ENCODE measurements at regions not wholly inside any gene's neighbourhood (a gene's known extent, or its start where the extent isn't known, plus 50 kb on each side); places are given as distances from the start of the nearest gene placed in this dataset.
"Not testable (repeated sequence)": the region's sequence is repeated elsewhere in the genome, so short reads cannot be mapped to it uniquely, and the experiment has no call there.

DNA sequence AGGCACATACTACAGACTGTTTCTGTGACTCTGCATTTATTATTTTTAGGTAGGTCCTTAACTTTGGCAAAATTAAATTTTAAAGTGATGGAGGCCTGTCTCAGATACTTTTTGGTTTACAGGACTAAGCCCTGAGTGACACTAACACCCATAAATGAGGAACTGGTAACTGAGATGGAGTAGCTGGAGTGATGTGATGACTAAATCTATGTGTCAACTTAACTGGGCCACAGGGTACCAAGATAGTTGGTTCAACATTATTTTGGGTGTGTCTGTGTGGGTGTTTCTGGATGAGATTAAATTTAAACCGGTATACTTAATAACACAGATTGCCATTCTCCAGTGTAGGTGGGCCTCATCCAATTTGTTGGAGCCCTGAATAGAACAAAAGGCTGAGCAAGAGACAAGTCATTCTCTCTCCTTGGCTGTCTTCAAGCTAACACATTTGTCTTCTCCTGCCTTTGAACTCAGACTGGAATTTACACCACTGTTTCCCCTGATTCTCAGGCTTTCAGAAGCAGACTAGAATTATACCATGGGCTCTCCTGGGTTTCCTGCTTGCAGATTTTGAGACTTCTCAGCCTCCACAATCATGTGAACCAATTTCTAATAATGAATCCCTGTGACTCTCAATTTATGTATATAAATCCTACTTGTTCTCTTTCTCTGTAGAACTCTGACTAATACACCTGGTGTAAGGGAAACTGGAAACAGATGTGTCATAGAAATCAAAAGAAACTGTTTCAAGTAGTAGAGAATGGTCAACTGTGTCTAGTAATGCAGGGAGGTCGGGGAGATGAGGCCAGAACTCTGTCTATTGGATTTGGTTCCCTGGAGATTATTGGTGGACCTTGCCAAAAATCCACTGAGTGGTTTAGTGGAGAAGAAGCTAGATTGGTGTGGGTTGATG is 579.2 kb downstream of the EPM2A start:
- no peak for TF ChIP-seq CTCF (IDR thresholded peaks at IDR 0.05; ENCODE audit: extremely low read depth, missing control alignments)
- DNase-seq (ENCODE audit: low spot score), result no peak

GRCh38 chr6:145158636-145159035 is 576.7 kb downstream of the EPM2A start:
- not testable (repeated sequence) for DNase-seq (ENCODE audit: low spot score)

DNA sequence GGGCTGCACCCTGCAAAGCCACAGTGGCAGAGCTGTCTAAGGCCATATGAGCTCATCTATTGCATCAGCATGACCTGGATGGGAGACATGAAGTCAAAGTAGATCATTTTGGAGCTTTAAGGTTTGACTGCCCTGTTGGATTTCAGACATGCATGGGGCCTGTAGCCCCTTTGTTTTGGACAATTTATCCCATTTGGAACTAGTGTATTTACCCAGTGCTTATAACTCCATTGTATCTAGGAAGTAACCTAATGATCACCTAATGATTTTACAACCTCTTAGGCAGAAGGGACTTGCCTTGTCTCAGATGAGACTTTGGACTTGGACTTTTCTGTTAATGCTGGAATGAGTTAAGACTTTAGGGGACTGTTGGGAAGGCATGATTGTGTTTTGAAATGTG is 575.4 kb downstream of the EPM2A start:
- no peak for TF ChIP-seq CTCF (IDR thresholded peaks at IDR 0.05; ENCODE audit: extremely low read depth, missing control alignments)
- DNase-seq (ENCODE audit: low spot score), result no peak

DNA sequence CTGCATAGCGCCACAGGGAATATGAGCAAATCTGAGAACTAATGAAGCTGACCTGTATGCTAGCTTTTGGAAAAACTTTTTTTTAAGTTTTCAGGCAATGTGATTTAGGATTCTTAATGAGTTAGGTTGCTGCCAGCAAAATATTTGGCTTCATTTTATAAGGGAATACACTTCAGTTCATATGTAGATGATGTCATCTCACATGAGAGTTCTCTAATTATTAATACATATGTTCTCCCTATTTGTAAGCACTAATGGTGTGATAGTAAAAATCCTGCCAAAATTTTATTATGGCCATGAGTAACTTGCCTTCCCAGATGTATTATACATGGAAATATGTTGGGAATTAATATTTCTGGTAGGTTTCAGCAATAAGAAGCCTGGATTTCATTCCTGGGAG is 573.8 kb downstream of the EPM2A start:
- no peak for TF ChIP-seq CTCF (IDR thresholded peaks at IDR 0.05; ENCODE audit: extremely low read depth, missing control alignments)
- no peak for DNase-seq (ENCODE audit: low spot score)

GRCh38 chr6:145169726-145170224 is 565.5 kb downstream of the EPM2A start:
- DNase-seq (ENCODE audit: low spot score), result no peak
- TF ChIP-seq CTCF (IDR thresholded peaks at IDR 0.05; ENCODE audit: extremely low read depth, missing control alignments), result no peak

GRCh38 chr6:145175470-145175869 is 559.9 kb downstream of the EPM2A start:
- TF ChIP-seq CTCF (IDR thresholded peaks at IDR 0.05; ENCODE audit: extremely low read depth, missing control alignments), result no peak
- DNase-seq (ENCODE audit: low spot score), result no peak

DNA sequence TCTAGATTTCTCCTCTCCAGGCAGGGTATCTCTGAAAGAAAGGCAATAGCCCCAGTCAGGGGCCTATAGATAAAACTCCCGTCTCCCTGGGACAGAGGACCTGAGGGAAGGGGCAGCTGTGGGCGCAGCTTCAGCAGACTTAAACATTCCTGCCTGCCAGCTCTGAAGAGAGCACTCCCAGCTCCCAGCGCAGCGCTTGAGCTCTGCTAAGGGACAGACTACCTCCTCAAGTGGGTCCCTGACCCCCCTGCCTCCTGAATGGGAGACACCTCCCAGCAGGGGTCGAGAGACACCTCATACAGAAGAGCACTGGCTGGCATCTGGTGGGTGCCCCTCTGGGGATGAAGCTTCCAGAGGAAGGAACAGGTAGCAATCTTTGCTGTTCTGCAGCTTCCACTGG is 556.9 kb downstream of the EPM2A start:
- no peak for DNase-seq (ENCODE audit: low spot score)
- TF ChIP-seq CTCF (IDR thresholded peaks at IDR 0.05; ENCODE audit: extremely low read depth, missing control alignments), result no peak

Data from GM20000 (cell line).